H1 (cell line): ENCODE measurements at regions not wholly inside any gene's neighbourhood (a gene's known extent, or its start where the extent isn't known, plus 50 kb on each side); places are given as distances from the start of the nearest gene placed in this dataset.

ENCODE experiments used
- HDAC6 ChIP-seq: IDR thresholded peaks from one replicate; pipeline ENCODE4 v1.7.1; 2012; ENCODE audit warnings: low read depth, mild to moderate bottlenecking, inconsistent platforms, low read length, moderate library complexity
- SUZ12 ChIP-seq: fragments of 200-600 bp; sonication (generic); IDR thresholded peaks from 2 replicates; pipeline ENCODE4 v1.6.1; 2012; ENCODE audit warnings: mild to moderate bottlenecking, inconsistent platforms, low read length, moderate library complexity, mixed read lengths
- ZNF274 ChIP-seq: IDR thresholded peaks from 2 replicates; pipeline ENCODE4 v1.7.0; 2012; ENCODE audit warnings: low read length, borderline replicate concordance; ENCODE audit errors: extremely low read depth
- TF ChIP-seq, protein P1 (sequence below): IDR thresholded peaks from 2 replicates; pipeline ENCODE4 v1.6.1; 2012; ENCODE audit warnings: low read length, inconsistent platforms
- TF ChIP-seq, protein P2 (sequence below), 3 experiments: IDR thresholded peaks; 1 replicate in 2 of 3; 2 replicates in 1 of 3; pipeline versions ENCODE4 v1.5.1 to v1.6.1; 2011; ENCODE audit warnings: low read length in 3 of 3, mild to moderate bottlenecking in 3 of 3, inconsistent platforms in 2 of 3, low read depth in 1 of 3, moderate library complexity in 1 of 3; ENCODE audit not compliant: insufficient read depth in 1 of 3; ENCODE audit errors: control extremely low read depth in 1 of 3

DNA sequence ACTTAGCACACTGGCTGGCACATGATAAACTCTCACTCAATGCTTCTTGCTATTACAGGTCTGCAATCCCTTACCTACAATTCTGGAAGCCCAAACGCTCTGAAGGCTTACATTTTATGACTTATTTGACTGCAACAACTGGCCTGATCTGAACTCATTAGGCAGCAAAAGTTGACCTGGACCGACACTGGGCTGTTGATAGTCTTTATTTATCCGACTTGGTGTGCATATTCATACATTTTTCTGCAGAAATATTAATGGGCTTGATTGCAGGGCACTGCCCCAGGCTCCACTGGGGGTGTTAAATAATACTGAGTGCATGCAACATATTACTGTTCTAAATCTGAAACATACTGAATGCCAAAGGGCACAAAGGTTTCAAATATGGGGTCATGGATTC, 1076.7 kb downstream of the BCL11B start:
- TF ChIP-seq SUZ12 (no peak), ZNF274 (no peak), HDAC6 (no peak)
- TF ChIP-seq, protein P1, sequence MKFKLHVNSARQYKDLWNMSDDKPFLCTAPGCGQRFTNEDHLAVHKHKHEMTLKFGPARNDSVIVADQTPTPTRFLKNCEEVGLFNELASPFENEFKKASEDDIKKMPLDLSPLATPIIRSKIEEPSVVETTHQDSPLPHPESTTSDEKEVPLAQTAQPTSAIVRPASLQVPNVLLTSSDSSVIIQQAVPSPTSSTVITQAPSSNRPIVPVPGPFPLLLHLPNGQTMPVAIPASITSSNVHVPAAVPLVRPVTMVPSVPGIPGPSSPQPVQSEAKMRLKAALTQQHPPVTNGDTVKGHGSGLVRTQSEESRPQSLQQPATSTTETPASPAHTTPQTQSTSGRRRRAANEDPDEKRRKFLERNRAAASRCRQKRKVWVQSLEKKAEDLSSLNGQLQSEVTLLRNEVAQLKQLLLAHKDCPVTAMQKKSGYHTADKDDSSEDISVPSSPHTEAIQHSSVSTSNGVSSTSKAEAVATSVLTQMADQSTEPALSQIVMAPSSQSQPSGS, result no peak
- TF ChIP-seq, protein P2, sequence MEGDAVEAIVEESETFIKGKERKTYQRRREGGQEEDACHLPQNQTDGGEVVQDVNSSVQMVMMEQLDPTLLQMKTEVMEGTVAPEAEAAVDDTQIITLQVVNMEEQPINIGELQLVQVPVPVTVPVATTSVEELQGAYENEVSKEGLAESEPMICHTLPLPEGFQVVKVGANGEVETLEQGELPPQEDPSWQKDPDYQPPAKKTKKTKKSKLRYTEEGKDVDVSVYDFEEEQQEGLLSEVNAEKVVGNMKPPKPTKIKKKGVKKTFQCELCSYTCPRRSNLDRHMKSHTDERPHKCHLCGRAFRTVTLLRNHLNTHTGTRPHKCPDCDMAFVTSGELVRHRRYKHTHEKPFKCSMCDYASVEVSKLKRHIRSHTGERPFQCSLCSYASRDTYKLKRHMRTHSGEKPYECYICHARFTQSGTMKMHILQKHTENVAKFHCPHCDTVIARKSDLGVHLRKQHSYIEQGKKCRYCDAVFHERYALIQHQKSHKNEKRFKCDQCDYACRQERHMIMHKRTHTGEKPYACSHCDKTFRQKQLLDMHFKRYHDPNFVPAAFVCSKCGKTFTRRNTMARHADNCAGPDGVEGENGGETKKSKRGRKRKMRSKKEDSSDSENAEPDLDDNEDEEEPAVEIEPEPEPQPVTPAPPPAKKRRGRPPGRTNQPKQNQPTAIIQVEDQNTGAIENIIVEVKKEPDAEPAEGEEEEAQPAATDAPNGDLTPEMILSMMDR (IDR thresholded peaks at IDR 0.05; ENCODE audit: control extremely low read depth in 1 of 3, insufficient read depth in 1 of 3, low read depth in 1 of 3, low read length in 3 of 3), result no peak
